Activated CD8-positive, alpha-beta memory T cell treated with anti-CD3 and anti-CD28 coated beads, Interleukin-2, amount 50 U/mL, for 24 hours (primary cell): ENCODE measurements at regions not wholly inside any gene's neighbourhood (a gene's known extent, or its start where the extent isn't known, plus 50 kb on each side); places are given as distances from the start of the nearest gene placed in this dataset.
"Not testable (repeated sequence)": the region's sequence is repeated elsewhere in the genome, so short reads cannot be mapped to it uniquely, and the experiment has no call there.

Experiments
- DNase-seq: peaks from one replicate; pipeline ENCODE4 v3.0.0-alpha.2; 2020; ENCODE audit errors: extremely low read depth

- DNase-seq = not testable (repeated sequence)
Observed at GRCh38 chr1:30361890-30362602, 361.3 kb downstream of the MATN1 start.

DNA sequence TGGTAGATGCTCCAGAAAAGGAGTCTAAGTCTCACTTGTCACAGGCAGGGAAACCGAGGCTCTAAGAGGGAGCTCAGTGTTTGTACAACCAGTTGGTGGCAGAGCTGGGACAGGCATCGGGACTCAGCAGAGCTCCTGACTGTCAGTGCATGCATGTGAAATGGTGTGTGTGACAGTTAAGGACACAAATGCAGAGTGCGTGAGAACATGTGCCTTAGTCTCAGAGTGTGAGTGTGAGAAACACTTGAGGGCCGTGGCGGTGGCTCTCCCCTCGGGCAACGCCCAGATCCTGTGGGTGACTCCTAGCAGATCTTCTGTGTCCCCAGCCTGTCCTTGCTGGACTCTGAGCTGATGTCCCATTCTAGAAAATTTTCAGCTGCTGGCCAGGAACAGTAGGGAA is 362.6 kb downstream of the MATN1 start:
- no peak for DNase-seq

DNA sequence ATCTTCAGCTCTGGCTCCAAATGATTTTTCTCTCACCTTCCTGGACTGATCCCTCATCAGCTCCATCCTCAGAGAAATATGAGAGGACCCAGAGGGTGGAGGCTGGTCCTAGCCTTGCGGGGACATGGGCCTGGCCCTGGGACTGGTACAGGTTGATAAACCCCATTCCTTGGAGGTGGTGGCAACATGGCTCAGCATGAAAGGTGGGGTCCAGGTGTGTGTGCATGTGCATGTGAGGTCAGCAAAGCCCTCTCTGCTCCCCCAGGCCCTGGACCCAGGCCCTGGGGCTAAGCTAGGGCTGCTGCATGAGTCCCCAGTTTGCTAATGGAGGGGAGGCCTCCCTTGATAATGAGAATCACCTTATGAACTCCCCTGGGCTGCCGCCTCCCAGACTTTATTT is 363.1 kb downstream of the MATN1 start:
- DNase-seq = no peak

DNA sequence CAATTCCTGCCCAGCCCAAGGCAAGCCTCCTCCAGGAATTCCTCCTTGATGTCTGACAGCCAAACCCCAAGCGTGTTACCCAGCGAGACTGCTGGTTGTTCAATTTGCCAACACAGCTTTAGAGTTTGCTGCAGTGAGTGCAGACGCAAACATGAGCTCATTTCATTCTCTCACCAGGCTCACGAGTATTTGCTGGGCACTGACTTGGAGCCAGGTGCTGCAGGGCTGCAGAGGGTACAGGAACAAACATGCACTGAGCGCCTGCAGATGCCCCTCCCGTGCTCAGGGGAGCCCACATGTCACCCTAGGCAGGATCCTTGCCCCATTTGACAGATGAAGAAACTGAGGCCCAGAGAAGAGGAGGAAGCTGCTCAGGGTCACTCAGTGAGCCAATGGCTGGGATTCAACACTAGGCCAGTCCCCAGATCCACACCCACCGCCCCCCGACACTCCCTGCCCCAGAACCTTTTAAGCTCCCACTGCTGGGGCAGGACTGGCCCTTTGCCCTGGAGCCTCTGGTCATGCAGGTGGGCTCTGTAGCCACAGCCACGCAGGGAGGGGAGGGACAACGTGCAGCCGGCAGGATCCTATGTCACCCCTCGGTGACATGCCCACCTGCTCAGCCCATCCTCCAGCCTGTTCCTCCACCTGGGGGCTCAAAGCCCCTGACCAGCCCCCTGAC is 363.7 kb downstream of the MATN1 start:
- DNase-seq = no peak

- no peak for DNase-seq
Observed at GRCh38 chr1:30358500-30358899, 364.9 kb downstream of the MATN1 start.

GRCh38 chr1:30356839-30357238 is 366.5 kb downstream of the MATN1 start:
- no peak for DNase-seq

DNA sequence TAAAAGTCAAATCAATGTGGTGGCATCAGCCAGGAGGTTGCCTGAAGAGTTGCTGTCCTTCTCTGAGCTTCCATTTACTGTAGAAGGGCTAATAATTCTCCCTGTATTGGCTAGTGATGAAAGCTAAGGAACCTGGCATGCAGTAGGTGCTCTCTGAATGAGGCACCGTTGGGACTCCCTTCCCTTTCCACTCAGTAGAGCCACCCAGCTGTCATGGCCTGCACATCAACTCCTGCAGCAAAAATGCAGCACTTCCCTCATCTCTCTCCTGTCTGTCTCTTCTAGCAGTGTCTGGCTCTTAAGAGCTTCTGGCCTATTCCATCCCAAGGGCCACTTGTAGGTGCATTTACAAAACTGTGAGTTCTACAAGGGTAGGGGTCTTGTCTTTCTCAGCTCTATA is 369.0 kb downstream of the MATN1 start:
- DNase-seq = no peak

DNA sequence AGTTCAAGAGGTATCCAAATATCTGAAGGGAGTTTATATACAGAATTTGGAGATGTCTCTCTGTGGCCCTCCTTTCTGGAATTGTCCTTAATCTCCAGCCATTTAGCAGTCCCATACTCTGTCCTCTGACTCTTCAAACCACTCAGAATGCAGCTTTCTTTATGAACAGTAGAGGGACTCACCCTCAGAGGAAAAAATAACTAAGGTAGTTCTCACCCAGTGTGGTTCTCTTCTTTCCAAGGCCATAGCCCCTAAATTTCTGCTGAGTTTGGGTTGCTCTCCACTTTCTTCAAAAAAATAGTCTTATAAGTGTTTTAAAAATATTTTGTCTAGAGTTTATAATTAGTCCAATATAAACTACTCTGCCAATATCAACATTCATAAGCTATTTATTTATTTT is 369.7 kb downstream of the MATN1 start:
- DNase-seq = no peak

DNA sequence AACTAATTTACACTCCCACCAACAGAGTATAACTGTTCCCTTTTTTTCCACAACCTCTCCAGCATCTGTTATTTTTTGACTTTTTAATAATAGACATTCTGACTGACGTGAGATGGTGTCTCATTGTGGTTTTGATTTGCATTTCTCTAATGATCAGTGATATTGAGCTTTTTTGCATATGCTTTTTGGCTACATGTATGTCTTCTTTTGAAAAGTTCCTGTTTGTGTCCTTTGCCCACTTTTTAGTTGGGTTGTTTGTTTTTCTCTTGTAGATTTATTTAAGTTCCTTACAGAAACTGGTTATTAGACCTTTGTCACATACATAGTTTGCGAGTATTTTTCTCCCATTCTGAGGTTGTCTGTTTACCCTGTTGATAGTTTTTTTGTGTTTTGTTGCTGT is 375.2 kb downstream of the MATN1 start:
- DNase-seq = no peak

GRCh38 chr1:30345491-30346130 is 377.8 kb downstream of the MATN1 start:
- DNase-seq = no peak

DNA sequence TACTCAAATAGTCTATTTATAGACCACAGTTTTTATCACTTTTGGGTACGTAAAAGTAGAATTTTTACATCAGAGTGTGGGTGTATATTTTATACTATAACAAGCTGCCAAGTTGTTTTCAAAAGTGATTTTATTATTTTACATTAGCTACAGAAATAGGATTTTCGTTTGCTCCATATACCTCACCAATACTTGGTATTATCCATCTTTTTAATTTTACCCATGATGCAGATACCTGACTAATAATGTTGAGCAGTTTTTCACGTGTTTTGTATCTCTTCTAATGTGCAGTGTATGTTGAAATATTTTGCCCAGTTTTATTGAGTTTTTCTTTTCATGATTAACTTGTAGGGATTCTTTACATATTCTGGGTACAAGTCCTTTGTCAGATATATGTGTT is 379.8 kb downstream of the MATN1 start:
- DNase-seq = no peak

GRCh38 chr1:30342535-30343141 is 380.7 kb downstream of the MATN1 start:
- DNase-seq = no peak

DNA sequence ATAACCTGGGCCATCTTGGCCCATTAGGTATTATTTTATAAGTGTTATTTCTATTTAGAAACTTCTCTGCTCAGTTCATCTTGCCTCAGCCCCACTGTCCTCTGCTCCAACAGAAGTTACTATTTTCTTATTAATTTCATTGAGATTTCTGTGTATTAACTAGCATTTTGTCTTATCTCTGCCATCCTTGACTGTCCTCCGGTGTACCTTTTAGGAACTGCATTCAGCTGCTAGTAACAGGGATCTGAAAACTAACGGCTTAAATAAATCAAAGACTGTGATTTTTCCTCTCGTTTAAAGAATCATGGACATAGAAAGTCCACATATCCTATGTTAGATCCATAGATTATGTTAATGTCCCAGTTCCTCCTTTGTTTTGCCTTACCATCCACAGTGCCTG is 382.5 kb downstream of the MATN1 start:
- no peak for DNase-seq

DNA sequence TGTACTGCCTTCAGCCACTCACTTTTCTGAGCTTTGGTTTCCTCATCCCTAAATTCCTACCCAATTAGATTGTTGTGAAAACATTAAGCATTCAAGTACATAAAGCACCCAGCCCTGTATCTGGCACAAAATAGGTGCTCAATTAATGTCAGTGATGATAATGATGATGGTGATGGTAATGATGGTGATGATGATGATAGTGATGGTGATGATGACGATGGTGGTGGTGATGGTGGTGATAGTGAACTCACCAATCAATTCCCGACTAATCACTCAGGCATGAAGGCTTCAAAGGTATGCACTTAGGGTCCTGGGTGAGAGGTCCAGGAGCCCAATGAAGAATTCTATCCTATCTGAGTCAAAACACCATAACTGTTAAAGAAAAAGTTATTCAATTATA is 383.5 kb downstream of the MATN1 start:
- no peak for DNase-seq

DNA sequence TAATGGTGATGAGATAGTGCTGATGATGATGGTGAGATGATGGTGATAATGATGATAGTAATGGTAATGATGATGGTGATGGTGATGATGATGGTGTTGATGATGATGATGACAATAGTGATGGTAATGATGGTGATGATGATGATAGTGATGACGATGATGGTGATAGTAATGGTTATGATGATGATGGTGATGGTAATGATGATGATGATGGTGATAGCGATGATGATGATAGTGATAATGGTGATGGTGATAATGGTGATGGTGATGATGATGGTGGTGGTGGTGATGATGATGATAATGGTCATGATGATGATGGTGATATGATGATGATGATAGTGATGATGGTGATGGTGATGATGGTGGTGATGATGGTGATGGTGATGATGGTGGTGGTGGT is 384.6 kb downstream of the MATN1 start:
- no peak for DNase-seq

DNA sequence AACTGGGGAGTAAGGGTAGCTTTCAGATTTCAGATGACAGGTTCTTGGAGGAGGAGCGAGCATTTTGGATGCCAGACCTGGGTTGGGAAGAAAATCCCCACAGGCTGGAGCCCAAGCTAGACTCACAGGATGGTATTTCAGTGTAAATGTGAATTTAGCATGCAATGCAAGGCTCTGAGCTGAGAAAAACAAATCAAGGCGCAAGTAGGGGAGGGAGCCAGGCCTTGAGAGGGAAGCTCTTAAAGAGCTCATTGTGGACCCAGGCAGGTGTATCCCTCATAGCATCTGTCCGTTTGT is 386.1 kb downstream of the MATN1 start:
- no peak for DNase-seq

DNA sequence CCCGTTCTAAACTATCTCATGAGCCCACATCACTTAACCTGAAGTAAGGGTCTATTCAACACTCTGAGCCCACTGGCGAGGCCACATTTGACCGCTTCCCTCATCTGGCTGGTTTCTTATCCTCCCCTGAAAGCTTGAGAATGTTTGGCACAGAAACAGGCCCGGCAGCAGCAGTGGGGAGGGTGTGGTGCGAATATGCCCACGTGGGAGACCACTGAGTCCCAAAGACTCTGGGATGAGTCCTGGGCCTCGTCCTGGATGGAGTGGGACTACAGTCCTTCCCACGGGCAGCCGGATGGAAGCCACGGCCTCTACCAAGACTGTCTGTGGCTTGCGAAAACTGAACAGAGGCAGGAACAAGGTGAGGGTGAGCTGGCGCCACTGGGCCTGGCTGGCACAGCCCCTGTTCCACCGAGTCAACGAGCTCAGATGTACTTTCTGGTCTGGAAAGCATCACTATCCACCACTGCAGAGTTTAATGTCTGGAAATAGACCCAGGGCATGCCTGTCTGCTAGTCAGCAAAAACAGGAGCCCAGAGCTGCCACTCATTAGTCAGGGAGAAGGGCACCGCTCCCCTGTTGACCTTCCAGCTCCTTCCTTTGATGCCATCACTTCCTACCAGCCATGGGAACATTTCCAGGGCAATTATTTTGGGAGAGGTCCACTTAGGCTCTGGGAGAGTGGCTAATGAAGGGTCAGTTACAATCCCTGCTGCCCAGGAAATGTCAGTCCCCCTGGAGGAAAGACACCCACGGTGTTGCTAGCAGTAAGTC is 386.6 kb downstream of the MATN1 start:
- DNase-seq = no peak

- no peak for DNase-seq
Observed at GRCh38 chr1:30335997-30336390, 387.4 kb downstream of the MATN1 start.

DNA sequence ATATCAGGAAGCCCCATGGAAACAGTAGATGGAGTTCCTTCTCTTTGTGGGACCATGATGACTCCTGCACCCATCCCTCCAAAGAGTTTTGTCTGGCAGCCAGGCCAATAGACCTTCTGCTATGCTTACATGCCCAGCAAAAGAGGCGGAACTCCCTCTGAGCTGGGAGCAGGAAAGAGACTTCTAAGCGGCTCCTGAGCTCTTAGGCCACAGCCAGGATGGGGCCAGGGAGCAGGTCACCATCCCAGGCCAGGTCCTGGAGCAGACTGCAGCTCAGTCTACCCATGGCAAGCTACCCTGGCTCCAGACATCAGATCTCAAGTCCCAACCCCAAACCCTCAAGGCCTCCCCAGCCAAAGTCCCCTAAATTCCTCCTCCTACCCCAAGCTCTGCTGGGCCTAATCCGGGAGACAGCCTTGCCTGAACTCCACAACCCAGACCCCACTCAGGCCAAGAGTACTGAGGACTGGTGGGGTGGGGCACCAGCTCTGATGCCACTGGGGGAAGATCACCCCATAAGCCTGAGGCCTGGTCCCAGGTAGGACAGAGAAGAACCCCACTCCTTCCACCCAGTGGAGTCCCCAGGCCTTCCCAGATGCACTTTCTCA is 387.9 kb downstream of the MATN1 start:
- DNase-seq = no peak

- no peak for DNase-seq
Observed at GRCh38 chr1:30334767-30335166, 388.6 kb downstream of the MATN1 start.

- no peak for DNase-seq
Observed at GRCh38 chr1:30332116-30333094, 391.0 kb downstream of the MATN1 start.
